SH-SY5Y (cell line): ENCODE measurements at regions not wholly inside any gene's neighbourhood (a gene's known extent, or its start where the extent isn't known, plus 50 kb on each side); places are given as distances from the start of the nearest gene placed in this dataset.

Experiments
- GATA2 ChIP-seq: IDR thresholded peaks from 2 replicates; pipeline ENCODE4 v1.6.1; 2011; ENCODE audit warnings: mild to moderate bottlenecking, low read depth, low read length
- GATA3 ChIP-seq: IDR thresholded peaks from 2 replicates; pipeline ENCODE4 v1.6.1; 2011; ENCODE audit warnings: low read depth, mild to moderate bottlenecking, low read length, moderate library complexity

GRCh38 chr2:55992455-55992854 lies 68.9 kb upstream of the EFEMP1 start:
- no peak for TF ChIP-seq GATA2
- TF ChIP-seq GATA3 = no peak
